ENCODE measurements at regions not wholly inside any gene's neighbourhood (a gene's known extent, or its start where the extent isn't known, plus 50 kb on each side); places are given as distances from the start of the nearest gene placed in this dataset.

DNA sequence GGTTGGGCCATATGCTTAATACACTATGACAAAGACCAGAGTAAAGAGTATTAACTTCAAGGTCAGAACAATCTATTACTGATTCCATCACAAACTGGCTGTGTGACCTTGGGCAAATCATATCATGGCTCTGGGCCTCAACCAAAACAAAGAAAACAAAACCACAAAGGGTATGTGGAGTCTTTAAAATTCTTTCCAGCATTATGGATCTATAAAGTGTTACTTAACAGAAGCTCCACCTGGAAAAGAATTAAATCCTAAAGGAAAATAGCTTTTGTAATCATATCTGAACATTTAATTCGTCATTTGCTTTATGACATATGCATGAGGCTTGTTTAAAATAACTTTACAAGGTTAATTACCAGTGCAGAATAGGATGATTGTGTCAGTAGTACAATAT lies 265.5 kb downstream of the SATB1 start:
- TF ChIP-seq EZH2 (IDR thresholded peaks at IDR 0.05; ENCODE audit: borderline replicate concordance, insufficient read depth, low read depth, low read length, poor library complexity, severe bottlenecking): no peak
- TF ChIP-seq, protein P1, sequence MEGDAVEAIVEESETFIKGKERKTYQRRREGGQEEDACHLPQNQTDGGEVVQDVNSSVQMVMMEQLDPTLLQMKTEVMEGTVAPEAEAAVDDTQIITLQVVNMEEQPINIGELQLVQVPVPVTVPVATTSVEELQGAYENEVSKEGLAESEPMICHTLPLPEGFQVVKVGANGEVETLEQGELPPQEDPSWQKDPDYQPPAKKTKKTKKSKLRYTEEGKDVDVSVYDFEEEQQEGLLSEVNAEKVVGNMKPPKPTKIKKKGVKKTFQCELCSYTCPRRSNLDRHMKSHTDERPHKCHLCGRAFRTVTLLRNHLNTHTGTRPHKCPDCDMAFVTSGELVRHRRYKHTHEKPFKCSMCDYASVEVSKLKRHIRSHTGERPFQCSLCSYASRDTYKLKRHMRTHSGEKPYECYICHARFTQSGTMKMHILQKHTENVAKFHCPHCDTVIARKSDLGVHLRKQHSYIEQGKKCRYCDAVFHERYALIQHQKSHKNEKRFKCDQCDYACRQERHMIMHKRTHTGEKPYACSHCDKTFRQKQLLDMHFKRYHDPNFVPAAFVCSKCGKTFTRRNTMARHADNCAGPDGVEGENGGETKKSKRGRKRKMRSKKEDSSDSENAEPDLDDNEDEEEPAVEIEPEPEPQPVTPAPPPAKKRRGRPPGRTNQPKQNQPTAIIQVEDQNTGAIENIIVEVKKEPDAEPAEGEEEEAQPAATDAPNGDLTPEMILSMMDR (IDR thresholded peaks at IDR 0.05): no peak

Data from B cell (primary cell).